ENCODE measurements at regions not wholly inside any gene's neighbourhood (a gene's known extent, or its start where the extent isn't known, plus 50 kb on each side); places are given as distances from the start of the nearest gene placed in this dataset.

GRCh38 chr1:193498088-193498655 is 311.8 kb upstream of the B3GALT2 start:
- Histone ChIP-seq H2AFZ (ENCODE audit: low read length) (no peak overlapping the region), H3K27ac (ENCODE audit: low read depth, low read length, poor library complexity, severe bottlenecking) (no peak overlapping the region), H3K4me1 (ENCODE audit: insufficient read depth, low read length, severe bottlenecking) (no peaks in the 10 kb centered on the region), H4K20me1 (ENCODE audit: insufficient read depth, low read length) (no peaks in the 10 kb centered on the region), H3K4me2 (ENCODE audit: low read length) (no peak overlapping the region), H3K36me3 (ENCODE audit: insufficient read depth, low read length) (no peaks in the 10 kb centered on the region), H3F3A (ENCODE audit: insufficient read depth, low read length) (no peaks in the 10 kb centered on the region), H3K4me3 (ENCODE audit: low read depth, low read length, poor library complexity, severe bottlenecking) (no peak overlapping the region), H3K9me3 (ENCODE audit: low read length) (no peaks in the 10 kb centered on the region), H3K9ac (ENCODE audit: low read length) (no peak overlapping the region), H3K27me3 (ENCODE audit: insufficient read depth, low read length) (no peaks in the 10 kb centered on the region), H3K79me2 (ENCODE audit: insufficient read depth, low read length) (no peaks in the 10 kb centered on the region), H3K9me2 (ENCODE audit: low read depth, low read length) (no peaks in the 10 kb centered on the region)
- TF ChIP-seq EZH2 (IDR thresholded peaks at IDR 0.05; ENCODE audit: borderline replicate concordance, low read length): no peak
- TF ChIP-seq, protein P1, sequence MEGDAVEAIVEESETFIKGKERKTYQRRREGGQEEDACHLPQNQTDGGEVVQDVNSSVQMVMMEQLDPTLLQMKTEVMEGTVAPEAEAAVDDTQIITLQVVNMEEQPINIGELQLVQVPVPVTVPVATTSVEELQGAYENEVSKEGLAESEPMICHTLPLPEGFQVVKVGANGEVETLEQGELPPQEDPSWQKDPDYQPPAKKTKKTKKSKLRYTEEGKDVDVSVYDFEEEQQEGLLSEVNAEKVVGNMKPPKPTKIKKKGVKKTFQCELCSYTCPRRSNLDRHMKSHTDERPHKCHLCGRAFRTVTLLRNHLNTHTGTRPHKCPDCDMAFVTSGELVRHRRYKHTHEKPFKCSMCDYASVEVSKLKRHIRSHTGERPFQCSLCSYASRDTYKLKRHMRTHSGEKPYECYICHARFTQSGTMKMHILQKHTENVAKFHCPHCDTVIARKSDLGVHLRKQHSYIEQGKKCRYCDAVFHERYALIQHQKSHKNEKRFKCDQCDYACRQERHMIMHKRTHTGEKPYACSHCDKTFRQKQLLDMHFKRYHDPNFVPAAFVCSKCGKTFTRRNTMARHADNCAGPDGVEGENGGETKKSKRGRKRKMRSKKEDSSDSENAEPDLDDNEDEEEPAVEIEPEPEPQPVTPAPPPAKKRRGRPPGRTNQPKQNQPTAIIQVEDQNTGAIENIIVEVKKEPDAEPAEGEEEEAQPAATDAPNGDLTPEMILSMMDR (IDR thresholded peaks at IDR 0.05; ENCODE audit: low read length): no peak

DNA sequence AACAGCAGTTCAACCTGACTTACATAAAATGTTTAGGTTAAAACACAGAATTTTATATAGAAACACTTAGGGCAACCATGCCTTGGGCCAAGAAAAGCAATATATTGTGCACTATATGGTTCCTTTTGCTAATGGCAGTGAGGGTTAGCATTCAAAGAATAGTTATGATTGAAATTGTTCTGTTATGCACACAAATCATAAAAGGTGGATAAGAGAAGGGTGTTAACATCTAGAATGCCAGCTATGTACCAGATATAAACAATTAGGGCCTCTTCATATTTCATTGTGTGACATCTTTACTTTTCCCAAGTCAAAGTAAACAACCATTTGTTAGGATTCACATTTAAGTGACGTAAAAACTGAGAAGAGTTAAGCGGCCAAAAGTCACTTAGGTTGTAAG is 308.0 kb upstream of the B3GALT2 start:
- TF ChIP-seq EZH2 (IDR thresholded peaks at IDR 0.05; ENCODE audit: borderline replicate concordance, low read length): no peak
- TF ChIP-seq, protein P1 (IDR thresholded peaks at IDR 0.05; ENCODE audit: low read length): no peak
- H4K20me1 ChIP-seq (ENCODE audit: insufficient read depth, low read length): no peaks in the 10 kb centered on the region
- H3K4me3 ChIP-seq (ENCODE audit: low read depth, low read length, poor library complexity, severe bottlenecking): no peak overlapping the region
- H3K36me3 ChIP-seq (ENCODE audit: insufficient read depth, low read length): no peaks in the 10 kb centered on the region
- H3K27ac ChIP-seq (ENCODE audit: low read depth, low read length, poor library complexity, severe bottlenecking): no peak overlapping the region
- no peak overlapping the region for H3K9ac ChIP-seq (ENCODE audit: low read length)
- peaks cover 8% of the 10 kb centered on the region; the same call in 1 of the 2 replicates for H3K9me3 ChIP-seq (ENCODE audit: low read length)
- H3K4me1 ChIP-seq (ENCODE audit: insufficient read depth, low read length, severe bottlenecking): no peaks in the 10 kb centered on the region
- no peaks in the 10 kb centered on the region for H3K27me3 ChIP-seq (ENCODE audit: insufficient read depth, low read length)
- H3F3A ChIP-seq (ENCODE audit: insufficient read depth, low read length): no peaks in the 10 kb centered on the region; the same call in 1 of the 2 replicates
- no peaks in the 10 kb centered on the region for H3K9me2 ChIP-seq (ENCODE audit: low read depth, low read length)
- H3K79me2 ChIP-seq (ENCODE audit: insufficient read depth, low read length): no peaks in the 10 kb centered on the region
- H2AFZ ChIP-seq (ENCODE audit: low read length): no peak overlapping the region
- H3K4me2 ChIP-seq (ENCODE audit: low read length): no peak overlapping the region

DNA sequence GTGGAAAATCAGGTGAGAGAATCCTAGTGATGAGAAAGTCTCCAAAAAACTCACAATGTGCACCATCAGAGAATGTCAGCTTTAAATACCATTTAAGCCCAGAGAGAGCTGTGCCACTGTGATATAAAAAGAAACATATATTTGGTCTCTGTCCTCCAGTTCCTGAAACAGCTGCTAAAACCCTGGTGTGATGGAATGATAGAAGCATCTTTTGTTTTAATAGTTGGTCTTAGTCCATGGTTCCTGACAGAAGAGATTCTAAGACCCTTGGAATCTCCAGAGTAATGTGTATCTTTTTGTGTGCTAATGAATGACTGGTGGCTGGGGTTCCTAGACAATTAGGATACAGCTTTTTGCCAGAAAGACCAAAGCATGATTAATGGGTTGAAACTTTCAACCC is 302.8 kb upstream of the B3GALT2 start:
- no peak overlapping the region for H3K4me3 ChIP-seq (ENCODE audit: low read depth, low read length, poor library complexity, severe bottlenecking)
- H3K27me3 ChIP-seq (ENCODE audit: insufficient read depth, low read length): no peaks in the 10 kb centered on the region
- H3K27ac ChIP-seq (ENCODE audit: low read depth, low read length, poor library complexity, severe bottlenecking): no peak overlapping the region
- peaks cover 6% of the 10 kb centered on the region for H3K4me1 ChIP-seq (ENCODE audit: insufficient read depth, low read length, severe bottlenecking)
- no peaks in the 10 kb centered on the region for H3K36me3 ChIP-seq (ENCODE audit: insufficient read depth, low read length)
- no peaks in the 10 kb centered on the region for H4K20me1 ChIP-seq (ENCODE audit: insufficient read depth, low read length)
- peaks cover 16% of the 10 kb centered on the region for H3K9me3 ChIP-seq (ENCODE audit: low read length)
- TF ChIP-seq, protein P1 (IDR thresholded peaks at IDR 0.05; ENCODE audit: low read length): no peak
- no peaks in the 10 kb centered on the region for H3K79me2 ChIP-seq (ENCODE audit: insufficient read depth, low read length)
- no peak overlapping the region for H3K9ac ChIP-seq (ENCODE audit: low read length)
- H3K4me2 ChIP-seq (ENCODE audit: low read length): no peak overlapping the region
- H3F3A ChIP-seq (ENCODE audit: insufficient read depth, low read length): no peaks in the 10 kb centered on the region; the same call in 1 of the 2 replicates
- no peak overlapping the region for H2AFZ ChIP-seq (ENCODE audit: low read length)
- no peaks in the 10 kb centered on the region for H3K9me2 ChIP-seq (ENCODE audit: low read depth, low read length)
